GM12875 (cell line): ENCODE measurements at regions not wholly inside any gene's neighbourhood (a gene's known extent, or its start where the extent isn't known, plus 50 kb on each side); places are given as distances from the start of the nearest gene placed in this dataset.

Experiments used
- H3K4me3 ChIP-seq: one replicate; pipeline ENCODE4 v1.5.1; 2011; ENCODE audit warnings: low read depth, low read length, control low read depth
- TF ChIP-seq, protein P1 (sequence below): IDR thresholded peaks from 2 replicates; pipeline ENCODE4 v1.5.1; 2011; ENCODE audit warnings: low read depth, mild to moderate bottlenecking, control low read depth, inconsistent platforms, low read length, moderate library complexity, borderline replicate concordance; ENCODE audit not compliant: insufficient read depth

DNA sequence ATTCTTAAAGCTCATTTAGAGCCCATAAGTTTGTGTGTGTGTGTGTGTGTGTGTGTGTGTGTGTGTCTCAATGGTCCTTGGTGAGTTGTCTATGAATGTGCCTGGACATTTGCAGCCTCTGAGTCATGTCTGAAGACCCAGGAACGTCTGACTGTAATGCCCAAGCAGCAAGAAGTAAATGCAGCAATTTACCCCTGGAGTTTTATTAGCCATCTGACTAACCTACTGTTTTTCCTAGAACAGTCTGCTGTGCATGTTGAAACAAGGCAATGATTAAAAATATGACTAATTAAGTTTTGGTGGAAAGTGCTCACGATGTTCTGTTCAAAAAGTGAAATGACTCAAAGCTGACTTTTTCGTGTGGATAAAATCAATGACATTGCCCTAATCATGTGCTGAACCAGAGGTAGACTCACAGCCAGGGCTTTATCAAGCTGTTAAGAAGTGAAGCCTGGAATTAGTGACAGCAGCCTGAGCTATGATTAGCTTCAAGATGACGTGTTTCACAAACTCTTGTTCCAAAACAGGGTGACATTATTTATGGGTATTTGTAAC is 201.6 kb downstream of the CPE start:
- H3K4me3 ChIP-seq = no peak overlapping the region
- TF ChIP-seq, protein P1, sequence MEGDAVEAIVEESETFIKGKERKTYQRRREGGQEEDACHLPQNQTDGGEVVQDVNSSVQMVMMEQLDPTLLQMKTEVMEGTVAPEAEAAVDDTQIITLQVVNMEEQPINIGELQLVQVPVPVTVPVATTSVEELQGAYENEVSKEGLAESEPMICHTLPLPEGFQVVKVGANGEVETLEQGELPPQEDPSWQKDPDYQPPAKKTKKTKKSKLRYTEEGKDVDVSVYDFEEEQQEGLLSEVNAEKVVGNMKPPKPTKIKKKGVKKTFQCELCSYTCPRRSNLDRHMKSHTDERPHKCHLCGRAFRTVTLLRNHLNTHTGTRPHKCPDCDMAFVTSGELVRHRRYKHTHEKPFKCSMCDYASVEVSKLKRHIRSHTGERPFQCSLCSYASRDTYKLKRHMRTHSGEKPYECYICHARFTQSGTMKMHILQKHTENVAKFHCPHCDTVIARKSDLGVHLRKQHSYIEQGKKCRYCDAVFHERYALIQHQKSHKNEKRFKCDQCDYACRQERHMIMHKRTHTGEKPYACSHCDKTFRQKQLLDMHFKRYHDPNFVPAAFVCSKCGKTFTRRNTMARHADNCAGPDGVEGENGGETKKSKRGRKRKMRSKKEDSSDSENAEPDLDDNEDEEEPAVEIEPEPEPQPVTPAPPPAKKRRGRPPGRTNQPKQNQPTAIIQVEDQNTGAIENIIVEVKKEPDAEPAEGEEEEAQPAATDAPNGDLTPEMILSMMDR = no peak

DNA sequence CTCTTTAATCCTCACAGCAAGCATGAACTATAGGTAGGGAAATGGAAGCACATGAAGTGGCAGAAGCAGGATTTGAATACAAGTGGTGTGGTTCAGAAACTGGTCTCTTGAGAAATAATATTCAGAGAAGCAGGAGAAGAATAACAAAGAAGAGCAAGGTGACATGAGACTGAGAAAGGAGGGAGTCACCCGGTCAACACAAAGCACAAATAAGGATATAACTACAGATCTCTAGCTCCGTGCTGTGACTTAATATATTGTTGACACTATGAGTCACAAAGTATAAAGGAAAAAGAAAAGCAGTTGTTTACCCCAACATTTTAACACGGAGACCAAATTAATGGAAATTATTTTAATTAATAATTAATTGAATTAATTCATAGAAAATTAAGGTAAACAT is 204.5 kb downstream of the CPE start:
- TF ChIP-seq, protein P1 = no peak
- no peak overlapping the region for H3K4me3 ChIP-seq

GRCh38 chr4:165584916-165585315 is 206.1 kb downstream of the CPE start:
- no peak overlapping the region for H3K4me3 ChIP-seq
- TF ChIP-seq, protein P1 = no peak

GRCh38 chr4:165588534-165589315 is 209.9 kb downstream of the CPE start:
- no peak overlapping the region for H3K4me3 ChIP-seq
- TF ChIP-seq, protein P1 = no peak

GRCh38 chr4:165592386-165592785 is 213.6 kb downstream of the CPE start:
- H3K4me3 ChIP-seq = no peak overlapping the region
- TF ChIP-seq, protein P1 = no peak

GRCh38 chr4:165597581-165598480 is 219.0 kb downstream of the CPE start:
- TF ChIP-seq, protein P1 = no peak
- H3K4me3 ChIP-seq = no peak overlapping the region
